Neural progenitor cell (in vitro differentiated cells): ENCODE measurements at regions not wholly inside any gene's neighbourhood (a gene's known extent, or its start where the extent isn't known, plus 50 kb on each side); places are given as distances from the start of the nearest gene placed in this dataset.

Source experiments
- EZH2 ChIP-seq: fragments of 200-600 bp; sonication (generic); IDR thresholded peaks from 2 replicates; pipeline ENCODE4 v1.6.1; 2017; ENCODE audit warnings: antibody characterized with exemption, mild to moderate bottlenecking, moderate library complexity
- EZH2phosphoT487 ChIP-seq: fragments of 200-600 bp; sonication (generic); IDR thresholded peaks from 2 replicates; pipeline ENCODE4 v1.6.1; 2017; ENCODE audit warnings: antibody characterized with exemption
- TF ChIP-seq, protein P1 (sequence below): fragments of 200-600 bp; sonication (generic); IDR thresholded peaks from 2 replicates; pipeline ENCODE4 v1.5.1; 2017; ENCODE audit warnings: antibody characterized with exemption, mild to moderate bottlenecking

DNA sequence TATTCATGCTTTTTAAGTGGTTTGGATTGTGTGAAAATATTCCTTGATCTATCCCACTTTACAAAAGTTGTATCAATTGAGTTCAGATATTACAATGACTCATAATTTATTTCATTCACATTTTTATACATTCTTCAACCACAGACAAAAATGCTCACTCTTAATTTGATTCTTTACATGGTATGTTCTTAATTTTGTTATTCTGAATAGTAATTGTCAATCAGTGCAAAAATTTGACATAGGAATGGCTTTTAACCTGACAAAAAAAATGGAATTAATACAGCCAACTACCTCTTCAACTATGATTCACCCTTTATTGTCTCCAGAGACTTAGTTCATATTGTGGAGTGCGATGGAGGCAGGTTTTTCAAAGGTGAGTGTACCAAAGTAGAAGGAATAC lies 1002.4 kb upstream of the ADGRL4 start:
- TF ChIP-seq EZH2, result no peak
- TF ChIP-seq, protein P1, sequence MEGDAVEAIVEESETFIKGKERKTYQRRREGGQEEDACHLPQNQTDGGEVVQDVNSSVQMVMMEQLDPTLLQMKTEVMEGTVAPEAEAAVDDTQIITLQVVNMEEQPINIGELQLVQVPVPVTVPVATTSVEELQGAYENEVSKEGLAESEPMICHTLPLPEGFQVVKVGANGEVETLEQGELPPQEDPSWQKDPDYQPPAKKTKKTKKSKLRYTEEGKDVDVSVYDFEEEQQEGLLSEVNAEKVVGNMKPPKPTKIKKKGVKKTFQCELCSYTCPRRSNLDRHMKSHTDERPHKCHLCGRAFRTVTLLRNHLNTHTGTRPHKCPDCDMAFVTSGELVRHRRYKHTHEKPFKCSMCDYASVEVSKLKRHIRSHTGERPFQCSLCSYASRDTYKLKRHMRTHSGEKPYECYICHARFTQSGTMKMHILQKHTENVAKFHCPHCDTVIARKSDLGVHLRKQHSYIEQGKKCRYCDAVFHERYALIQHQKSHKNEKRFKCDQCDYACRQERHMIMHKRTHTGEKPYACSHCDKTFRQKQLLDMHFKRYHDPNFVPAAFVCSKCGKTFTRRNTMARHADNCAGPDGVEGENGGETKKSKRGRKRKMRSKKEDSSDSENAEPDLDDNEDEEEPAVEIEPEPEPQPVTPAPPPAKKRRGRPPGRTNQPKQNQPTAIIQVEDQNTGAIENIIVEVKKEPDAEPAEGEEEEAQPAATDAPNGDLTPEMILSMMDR, result no peak
- TF ChIP-seq EZH2phosphoT487, result no peak
